GM12892 (cell line): ENCODE measurements at regions not wholly inside any gene's neighbourhood (a gene's known extent, or its start where the extent isn't known, plus 50 kb on each side); places are given as distances from the start of the nearest gene placed in this dataset.

Experiments
- DNase-seq: peaks from one replicate; pipeline ENCODE4 v3.0.0; 2011; ENCODE audit not compliant: insufficient read length
- FAIRE-seq: peaks from 2 replicates; lab custom pipeline; 2011; peaks lifted over from hg19 to GRCh38; lab: Jason Lieb, UNC
- POLR2A ChIP-seq: IDR thresholded peaks from 2 replicates; pipeline ENCODE4 v1.6.1; 2011; ENCODE audit warnings: low read depth, low read length, control low read depth
- POLR2AphosphoS5 ChIP-seq: IDR thresholded peaks from 2 replicates; pipeline ENCODE4 v1.6.1; 2011; ENCODE audit warnings: low read depth, low read length, control low read depth
- TAF1 ChIP-seq: IDR thresholded peaks from 2 replicates; pipeline ENCODE4 v1.6.1; 2011; ENCODE audit warnings: low read depth, mild to moderate bottlenecking, control low read depth, low read length, borderline replicate concordance

GRCh38 chr5:166992874-166993722, 1298.3 kb upstream of the WWC1 start:
- DNase-seq (no peak), FAIRE-seq (no peak)
- TF ChIP-seq POLR2A: no peak
- TF ChIP-seq POLR2AphosphoS5: no peak
- TF ChIP-seq TAF1: no peak

GRCh38 chr5:166994226-166994625, 1297.2 kb upstream of the WWC1 start:
- DNase-seq: no peak

GRCh38 chr5:167001246-167001645, 1290.2 kb upstream of the WWC1 start:
- DNase-seq: no peak
- TF ChIP-seq TAF1 (no peak), POLR2A (no peak), POLR2AphosphoS5 (no peak)
- FAIRE-seq: no peak

More at GRCh38 chr5:166994226-166994625, 1297.2 kb upstream of the WWC1 start:
- no peak for FAIRE-seq
- TF ChIP-seq POLR2A (no peak), POLR2AphosphoS5 (no peak), TAF1 (no peak)

- no peak for FAIRE-seq
- no peak for TF ChIP-seq TAF1
- TF ChIP-seq POLR2A: no peak
- no peak for TF ChIP-seq POLR2AphosphoS5
- DNase-seq: no peak
Observed at GRCh38 chr5:167008705-167009104, 1282.7 kb upstream of the WWC1 start.

DNA sequence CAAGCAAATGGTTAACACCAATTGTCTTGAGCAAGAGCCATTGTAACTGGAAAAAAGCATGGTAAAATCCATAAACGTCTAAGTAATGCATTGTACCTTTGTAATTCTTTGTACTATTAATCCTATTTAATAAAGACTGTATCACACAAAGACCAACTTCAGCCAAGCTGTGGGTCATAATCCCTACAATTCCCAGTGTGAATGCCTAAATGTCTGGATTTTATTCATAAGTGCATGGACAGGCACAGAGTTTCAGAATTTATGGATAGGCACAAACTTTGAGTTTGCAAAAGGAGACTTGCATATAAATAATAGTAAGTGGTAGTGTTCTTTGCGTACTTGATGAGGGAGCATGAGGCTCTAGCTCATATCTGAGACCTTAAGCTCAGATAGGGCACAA, 1280.2 kb upstream of the WWC1 start:
- no peak for DNase-seq
- TF ChIP-seq TAF1 (no peak), POLR2A (no peak), POLR2AphosphoS5 (no peak)
- no peak for FAIRE-seq

DNA sequence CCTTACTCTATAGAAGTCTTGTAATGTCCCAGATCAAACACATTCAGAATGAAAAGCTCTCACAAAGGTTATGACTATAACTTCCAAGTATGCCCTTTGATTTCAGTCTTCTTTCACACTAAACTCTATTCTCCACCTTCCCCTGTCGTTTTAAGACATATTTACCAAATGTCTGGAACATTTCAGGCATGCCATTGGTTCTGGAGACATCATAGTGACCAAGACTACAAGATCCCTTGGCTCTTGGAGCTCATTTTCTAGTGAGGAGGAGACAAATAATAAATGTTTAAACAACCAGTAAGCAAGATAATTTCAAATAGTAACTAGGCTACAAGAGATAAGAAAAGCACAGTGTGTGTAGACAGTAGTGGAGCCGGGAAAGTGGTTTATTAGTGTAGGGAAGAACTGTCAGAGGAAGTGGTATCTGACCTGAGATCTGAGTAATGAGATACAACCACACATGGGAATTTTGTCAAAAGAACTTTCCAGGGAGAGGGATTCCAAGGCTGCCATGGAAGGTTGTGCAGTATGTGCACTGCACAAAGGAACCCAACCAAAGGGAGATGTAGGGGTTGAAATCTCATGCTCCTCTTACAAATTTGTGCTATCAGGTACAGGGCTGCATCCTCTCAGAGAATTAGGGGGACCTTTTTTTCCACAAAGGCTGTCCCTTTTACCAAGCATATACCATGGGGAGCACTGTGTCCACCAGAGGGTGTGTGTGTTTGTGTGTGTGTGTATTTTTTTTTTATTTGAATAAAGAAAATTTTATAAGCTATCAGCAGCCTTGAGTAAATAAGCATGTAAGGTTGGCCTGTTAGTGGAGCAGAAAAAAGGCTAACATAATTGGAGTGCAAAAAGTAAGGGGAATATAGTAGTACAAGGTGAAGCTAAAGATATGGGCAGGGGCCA, 1279.1 kb upstream of the WWC1 start:
- DNase-seq (no peak), FAIRE-seq (no peak)
- TF ChIP-seq TAF1 (no peak), POLR2AphosphoS5 (no peak), POLR2A (no peak)

- no peak for FAIRE-seq
- TF ChIP-seq POLR2AphosphoS5: no peak
- TF ChIP-seq TAF1: no peak
- no peak for TF ChIP-seq POLR2A
- no peak for DNase-seq
Observed at GRCh38 chr5:167014401-167015056, 1276.9 kb upstream of the WWC1 start.

DNA sequence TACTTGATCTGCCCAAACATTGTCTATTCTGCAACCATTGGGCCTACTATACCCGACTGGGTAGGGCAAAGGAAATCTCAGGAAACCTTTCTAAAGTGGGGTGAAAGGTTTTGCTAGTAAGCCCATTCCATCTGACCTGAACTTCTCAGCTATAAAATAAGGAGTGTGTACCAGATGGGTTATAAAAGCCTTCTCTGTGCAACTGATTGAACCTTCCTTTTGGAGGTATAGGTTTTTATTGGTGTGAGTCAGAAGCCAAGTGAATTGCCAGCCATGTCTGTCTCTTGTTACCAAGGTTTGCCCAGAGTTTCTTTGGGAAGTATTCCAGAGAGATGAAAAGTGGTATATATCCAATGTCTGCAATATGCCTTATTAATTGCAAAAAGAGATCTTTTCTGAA, 1271.0 kb upstream of the WWC1 start:
- no peak for DNase-seq
- FAIRE-seq: no peak
- TF ChIP-seq TAF1: no peak
- TF ChIP-seq POLR2A: no peak
- no peak for TF ChIP-seq POLR2AphosphoS5

GRCh38 chr5:167029488-167029887, 1262.0 kb upstream of the WWC1 start:
- FAIRE-seq (no peak), DNase-seq (no peak)
- TF ChIP-seq POLR2A (no peak), POLR2AphosphoS5 (no peak), TAF1 (no peak)

GRCh38 chr5:167030500-167031120, 1260.8 kb upstream of the WWC1 start:
- FAIRE-seq (no peak), DNase-seq (no peak)
- TF ChIP-seq POLR2AphosphoS5 (no peak), POLR2A (no peak), TAF1 (no peak)
